SK-N-SH (cell line): ENCODE measurements at regions not wholly inside any gene's neighbourhood (a gene's known extent, or its start where the extent isn't known, plus 50 kb on each side); places are given as distances from the start of the nearest gene placed in this dataset.

Source experiments
- CTCF ChIA-PET: fragments of 300-600, 350-600 bp; formaldehyde crosslinking; extraction: SDS; loops from one replicate; lab custom pipeline; 2021; lab: Yijun Ruan, JAX
- POLR2A ChIA-PET: fragments of 350-600 bp; sonication (Branson Sonifier 250); formaldehyde crosslinking; extraction: SDS; loops from one replicate; lab custom pipeline; 2020; ENCODE audit warnings: antibody characterized with exemption, inconsistent platforms; lab: Yijun Ruan, JAX
- DNase-seq: peaks from one replicate; pipeline ENCODE4 v3.0.0; 2012
- H2AFZ ChIP-seq: fragments of 200-600 bp; sonication (generic); 2 replicates; pipeline ENCODE4 v1.8.1; 2016; ENCODE audit warnings: antibody characterized with exemption, mild to moderate bottlenecking, low read depth
- H3F3A ChIP-seq: fragments of 200-600 bp; sonication (generic); replicated peaks from 2 replicates; pipeline ENCODE3; 2016; ENCODE audit warnings: antibody characterized with exemption, mild to moderate bottlenecking; ENCODE audit not compliant: insufficient read depth
- H3K27ac ChIP-seq, 2 experiments: fragments of 200-500 bp in 1 of 2; fragments of 200-600 bp in 1 of 2; sonication (Bioruptor generic) in 1 of 2; sonication (generic), shearing (Covaris generic) in 1 of 2; 2 replicates each; pipeline versions ENCODE4 v1.5.1 to v1.6.1; 2014 to 2016; ENCODE audit warnings: low read depth in 2 of 2, inconsistent platforms in 1 of 2, low read length in 1 of 2, mild to moderate bottlenecking in 1 of 2, mixed read lengths in 1 of 2
- H3K27me3 ChIP-seq: fragments of 200-600 bp; sonication (generic), shearing (Covaris generic); 2 replicates; pipeline ENCODE4 v1.6.1; 2016; ENCODE audit warnings: mixed run types; ENCODE audit not compliant: insufficient read depth
- H3K36me3 ChIP-seq, 2 experiments: fragments of 200-500 bp in 1 of 2; fragments of 200-600 bp in 1 of 2; sonication (Bioruptor generic) in 1 of 2; sonication (generic) in 1 of 2; replicated peaks in 1 of 2; 2 replicates each; pipeline versions ENCODE3 to v1.5.1; 2014 to 2016; ENCODE audit warnings: low read length in 1 of 2, mild to moderate bottlenecking in 1 of 2; ENCODE audit not compliant: insufficient read depth in 2 of 2, control insufficient read depth in 1 of 2
- H3K4me1 ChIP-seq, 2 experiments: fragments of 200-500 bp in 1 of 2; fragments of 200-600 bp in 1 of 2; sonication (Bioruptor generic) in 1 of 2; sonication (generic), shearing (Covaris generic) in 1 of 2; 2 replicates each; pipeline versions ENCODE4 v1.5.1 to v1.6.1; 2014 to 2016; ENCODE audit warnings: low read depth in 1 of 2, low read length in 1 of 2, mixed run types in 1 of 2; ENCODE audit not compliant: insufficient read depth in 2 of 2, control insufficient read depth in 1 of 2
- H3K4me2 ChIP-seq: fragments of 200-600 bp; sonication (generic), shearing (Covaris generic); 2 replicates; pipeline ENCODE4 v1.6.1; 2017; ENCODE audit warnings: mixed run types
- H3K4me3 ChIP-seq, 2 experiments: fragments of 200-500 bp in 1 of 2; fragments of 200-600 bp in 1 of 2; sonication (Bioruptor generic) in 1 of 2; sonication (generic), shearing (Covaris generic) in 1 of 2; 2 replicates each; pipeline versions ENCODE4 v1.5.1 to v1.8.1; 2014 to 2016; ENCODE audit warnings: low read depth in 2 of 2, inconsistent platforms in 1 of 2, low read length in 1 of 2, mild to moderate bottlenecking in 1 of 2, mixed read lengths in 1 of 2, moderate library complexity in 1 of 2
- H3K79me2 ChIP-seq: fragments of 200-600 bp; sonication (generic); 2 replicates; pipeline ENCODE4 v1.8.1; 2017; ENCODE audit warnings: mild to moderate bottlenecking; ENCODE audit not compliant: insufficient read depth
- H3K9ac ChIP-seq: fragments of 200-600 bp; sonication (generic); 2 replicates; pipeline ENCODE4 v1.6.1; 2017; ENCODE audit warnings: mixed run types
- H3K9me2 ChIP-seq: fragments of 200-600 bp; sonication (generic); 2 replicates; pipeline ENCODE4 v1.6.1; 2017; ENCODE audit warnings: mixed run types
- H3K9me3 ChIP-seq: fragments of 200-600 bp; sonication (generic); 2 replicates; pipeline ENCODE4 v1.6.1; 2017; ENCODE audit warnings: mixed run types, mild to moderate bottlenecking, moderate library complexity
- H4K20me1 ChIP-seq: fragments of 200-600 bp; sonication (generic); 2 replicates; pipeline ENCODE4 v1.6.1; 2017; ENCODE audit warnings: mild to moderate bottlenecking, mixed run types; ENCODE audit not compliant: insufficient read depth
- CHD2 ChIP-seq: fragments of 150-350 bp; IDR thresholded peaks from 2 replicates; pipeline ENCODE4 v1.6.1; 2018; ENCODE audit warnings: low read length; ENCODE audit not compliant: partially characterized antibody
- EZH2phosphoT487 ChIP-seq: fragments of 200-600 bp; sonication (generic); IDR thresholded peaks from 2 replicates; pipeline ENCODE4 v1.6.1; 2017; ENCODE audit warnings: low read depth, mixed run types, mild to moderate bottlenecking, antibody characterized with exemption, moderate library complexity, borderline replicate concordance
- FOSL2 ChIP-seq: IDR thresholded peaks from 2 replicates; pipeline ENCODE4 v1.4.0; 2012; ENCODE audit warnings: low read depth, mild to moderate bottlenecking, moderate library complexity, borderline replicate concordance
- GABPA ChIP-seq: IDR thresholded peaks from 2 replicates; pipeline ENCODE4 v1.4.0; 2012; ENCODE audit warnings: low read depth, mild to moderate bottlenecking
- GATA2 ChIP-seq: sonication (generic); formaldehyde crosslinking; IDR thresholded peaks from 2 replicates; pipeline ENCODE4 v1.5.0; 2020; ENCODE audit warnings: mild to moderate bottlenecking, missing genetic modification reagents
- IRF3 ChIP-seq: fragments of 150-350 bp; IDR thresholded peaks from 2 replicates; pipeline ENCODE4 v1.6.1; 2016; ENCODE audit warnings: mild to moderate bottlenecking, low read depth, low read length
- NFIC ChIP-seq: IDR thresholded peaks from 2 replicates; pipeline ENCODE4 v1.4.0; 2012; ENCODE audit warnings: borderline replicate concordance
- NRF1 ChIP-seq: IDR thresholded peaks from 2 replicates; pipeline ENCODE4 v1.6.1; 2012; ENCODE audit warnings: low read depth, mild to moderate bottlenecking, low read length
- RCOR1 ChIP-seq: fragments of 150-350 bp; IDR thresholded peaks from 2 replicates; pipeline ENCODE4 v1.6.1; 2017; ENCODE audit warnings: antibody characterized with exemption, low read length
- SIN3A ChIP-seq: IDR thresholded peaks from 2 replicates; pipeline ENCODE4 v1.6.1; 2012; ENCODE audit warnings: low read depth, mild to moderate bottlenecking, low read length, moderate library complexity, borderline replicate concordance
- TAF1 ChIP-seq: IDR thresholded peaks from 2 replicates; pipeline ENCODE4 v1.6.1; 2012; ENCODE audit warnings: low read depth, mild to moderate bottlenecking, low read length, moderate library complexity, borderline replicate concordance
- USF1 ChIP-seq: IDR thresholded peaks from 2 replicates; pipeline ENCODE4 v1.4.0; 2012; ENCODE audit warnings: low read depth, borderline replicate concordance
- ZBTB33 ChIP-seq: IDR thresholded peaks from 2 replicates; pipeline ENCODE4 v1.4.0; 2012; ENCODE audit warnings: low read depth, borderline replicate concordance
- WGBS: methylation state at CpG from one replicate; pipeline ENCODE4 v1.1.6; 2017; ENCODE audit warnings: low lambda C conversion rate; 5-methylcytosine and 5-hydroxymethylcytosine counted together
- TF ChIP-seq, protein P1 (sequence below): IDR thresholded peaks from 2 replicates; pipeline ENCODE4; 2012
- TF ChIP-seq, protein P2 (sequence below): IDR thresholded peaks from 2 replicates; pipeline ENCODE4 v1.6.1; 2012; ENCODE audit warnings: mild to moderate bottlenecking, low read depth, low read length, moderate library complexity
- TF ChIP-seq, protein P3 (sequence below): IDR thresholded peaks from 2 replicates; pipeline ENCODE4 v1.4.0; 2012; ENCODE audit warnings: low read depth

DNA sequence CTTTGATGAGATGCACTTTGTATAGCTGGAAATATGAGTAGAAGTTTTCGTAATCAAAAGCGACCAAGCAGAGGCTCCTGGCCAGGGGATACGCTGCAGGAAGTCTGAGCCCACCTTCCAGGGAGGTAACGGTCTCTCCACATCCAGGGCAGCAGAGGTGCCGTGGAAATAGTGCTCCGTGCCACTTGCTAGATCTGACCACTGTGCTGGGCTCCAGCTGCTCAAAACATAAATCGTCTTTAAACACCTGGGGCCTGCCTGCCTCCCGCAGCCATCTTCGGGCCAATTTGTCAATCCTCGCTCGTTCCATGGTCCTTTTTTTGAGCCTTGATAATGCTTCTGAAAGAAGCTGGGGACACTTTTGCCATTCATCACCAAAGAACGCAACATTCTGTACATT is 445.0 kb downstream of the ZNF536 start:
- Histone ChIP-seq H3K27me3 (no peaks in the 10 kb centered on the region), H3K4me1 (no peaks in the 10 kb centered on the region; a peak in 1 of 4 replicates), H3K79me2 (no peaks in the 10 kb centered on the region), H3K4me2 (no peak overlapping the region), H3K9me2 (no peaks in the 10 kb centered on the region), H3F3A (no peaks in the 10 kb centered on the region), H3K36me3 (no peaks in the 10 kb centered on the region), H4K20me1 (no peaks in the 10 kb centered on the region), H2AFZ (no peak overlapping the region), H3K4me3 (no peak overlapping the region), H3K27ac (no peak overlapping the region), H3K9me3 (no peaks in the 10 kb centered on the region), H3K9ac (no peak overlapping the region)
- POLR2A ChIA-PET = no interaction called here
- CTCF ChIA-PET = interaction anchor here (0.7 kb wide), 1 partner anchor 13 kb away, joined by 3 read pairs; no protein-coding TSS in a partner anchor
- DNase-seq = no peak
- TF ChIP-seq GATA2 (CRISPR knock-in tag) = no peak
- TF ChIP-seq, protein P1, sequence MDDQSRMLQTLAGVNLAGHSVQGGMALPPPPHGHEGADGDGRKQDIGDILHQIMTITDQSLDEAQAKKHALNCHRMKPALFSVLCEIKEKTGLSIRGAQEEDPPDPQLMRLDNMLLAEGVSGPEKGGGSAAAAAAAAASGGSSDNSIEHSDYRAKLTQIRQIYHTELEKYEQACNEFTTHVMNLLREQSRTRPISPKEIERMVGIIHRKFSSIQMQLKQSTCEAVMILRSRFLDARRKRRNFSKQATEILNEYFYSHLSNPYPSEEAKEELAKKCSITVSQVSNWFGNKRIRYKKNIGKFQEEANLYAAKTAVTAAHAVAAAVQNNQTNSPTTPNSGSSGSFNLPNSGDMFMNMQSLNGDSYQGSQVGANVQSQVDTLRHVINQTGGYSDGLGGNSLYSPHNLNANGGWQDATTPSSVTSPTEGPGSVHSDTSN = no peak
- no peak for TF ChIP-seq NRF1
- no peak for TF ChIP-seq TAF1
- TF ChIP-seq USF1 = no peak
- TF ChIP-seq, protein P2, sequence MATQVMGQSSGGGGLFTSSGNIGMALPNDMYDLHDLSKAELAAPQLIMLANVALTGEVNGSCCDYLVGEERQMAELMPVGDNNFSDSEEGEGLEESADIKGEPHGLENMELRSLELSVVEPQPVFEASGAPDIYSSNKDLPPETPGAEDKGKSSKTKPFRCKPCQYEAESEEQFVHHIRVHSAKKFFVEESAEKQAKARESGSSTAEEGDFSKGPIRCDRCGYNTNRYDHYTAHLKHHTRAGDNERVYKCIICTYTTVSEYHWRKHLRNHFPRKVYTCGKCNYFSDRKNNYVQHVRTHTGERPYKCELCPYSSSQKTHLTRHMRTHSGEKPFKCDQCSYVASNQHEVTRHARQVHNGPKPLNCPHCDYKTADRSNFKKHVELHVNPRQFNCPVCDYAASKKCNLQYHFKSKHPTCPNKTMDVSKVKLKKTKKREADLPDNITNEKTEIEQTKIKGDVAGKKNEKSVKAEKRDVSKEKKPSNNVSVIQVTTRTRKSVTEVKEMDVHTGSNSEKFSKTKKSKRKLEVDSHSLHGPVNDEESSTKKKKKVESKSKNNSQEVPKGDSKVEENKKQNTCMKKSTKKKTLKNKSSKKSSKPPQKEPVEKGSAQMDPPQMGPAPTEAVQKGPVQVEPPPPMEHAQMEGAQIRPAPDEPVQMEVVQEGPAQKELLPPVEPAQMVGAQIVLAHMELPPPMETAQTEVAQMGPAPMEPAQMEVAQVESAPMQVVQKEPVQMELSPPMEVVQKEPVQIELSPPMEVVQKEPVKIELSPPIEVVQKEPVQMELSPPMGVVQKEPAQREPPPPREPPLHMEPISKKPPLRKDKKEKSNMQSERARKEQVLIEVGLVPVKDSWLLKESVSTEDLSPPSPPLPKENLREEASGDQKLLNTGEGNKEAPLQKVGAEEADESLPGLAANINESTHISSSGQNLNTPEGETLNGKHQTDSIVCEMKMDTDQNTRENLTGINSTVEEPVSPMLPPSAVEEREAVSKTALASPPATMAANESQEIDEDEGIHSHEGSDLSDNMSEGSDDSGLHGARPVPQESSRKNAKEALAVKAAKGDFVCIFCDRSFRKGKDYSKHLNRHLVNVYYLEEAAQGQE = no peak
- TF ChIP-seq SIN3A = no peak
- no peak for TF ChIP-seq NFIC
- TF ChIP-seq, protein P3, sequence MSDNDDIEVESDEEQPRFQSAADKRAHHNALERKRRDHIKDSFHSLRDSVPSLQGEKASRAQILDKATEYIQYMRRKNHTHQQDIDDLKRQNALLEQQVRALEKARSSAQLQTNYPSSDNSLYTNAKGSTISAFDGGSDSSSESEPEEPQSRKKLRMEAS = no peak
- no peak for TF ChIP-seq EZH2phosphoT487
- no peak for TF ChIP-seq FOSL2
- TF ChIP-seq RCOR1 = no peak
- no peak for TF ChIP-seq CHD2
- no peak for TF ChIP-seq GABPA
- TF ChIP-seq IRF3 = no peak
- TF ChIP-seq ZBTB33 = no peak
- WGBS = 34% methylated on average over 12 of the region's 12 CpGs
